T-helper 1 cell (primary cell): ENCODE measurements at regions not wholly inside any gene's neighbourhood (a gene's known extent, or its start where the extent isn't known, plus 50 kb on each side); places are given as distances from the start of the nearest gene placed in this dataset.

Experiments used
- DNase-seq, 5 donors: peaks; one replicate each; pipeline ENCODE4 v3.0.0-alpha.2; 2012 to 2020

GRCh38 chr20:7426890-7427496, 513.3 kb downstream of the HAO1 start:
- no peak for DNase-seq

GRCh38 chr20:7428946-7429345, 511.3 kb downstream of the HAO1 start:
- DNase-seq: no peak

GRCh38 chr20:7432612-7433011, 507.6 kb downstream of the HAO1 start:
- DNase-seq: no peak

- DNase-seq: no peak
Measured at GRCh38 chr20:7437311-7437710, 502.9 kb downstream of the HAO1 start.

- DNase-seq: no peak
Measured at GRCh38 chr20:7449269-7449668, 491.0 kb downstream of the HAO1 start.

- DNase-seq: no peak
Measured at GRCh38 chr20:7452890-7453289, 487.4 kb downstream of the HAO1 start.

GRCh38 chr20:7454047-7454446, 486.2 kb downstream of the HAO1 start:
- no peak for DNase-seq

- DNase-seq: no peak
Measured at GRCh38 chr20:7458459-7458858, 481.8 kb downstream of the HAO1 start.

- no peak for DNase-seq
Measured at GRCh38 chr20:7459083-7459482, 481.2 kb downstream of the HAO1 start.

- DNase-seq: no peak
Measured at GRCh38 chr20:7463290-7463689, 477.0 kb downstream of the HAO1 start.

GRCh38 chr20:7470912-7471311, 469.3 kb downstream of the HAO1 start:
- DNase-seq: no peak

- DNase-seq: no peak
Measured at GRCh38 chr20:7490288-7490687, 450.0 kb downstream of the HAO1 start.

GRCh38 chr20:7492257-7492656, 448.0 kb downstream of the HAO1 start:
- DNase-seq: no peak

- DNase-seq: no peak
Measured at GRCh38 chr20:7493311-7493710, 446.9 kb downstream of the HAO1 start.

- no peak for DNase-seq
Measured at GRCh38 chr20:7496394-7496991, 443.8 kb downstream of the HAO1 start.

- no peak for DNase-seq
Measured at GRCh38 chr20:7497985-7498384, 442.3 kb downstream of the HAO1 start.

- DNase-seq: no peak
Measured at GRCh38 chr20:7499201-7499600, 441.1 kb downstream of the HAO1 start.

GRCh38 chr20:7500231-7500663, 440.0 kb downstream of the HAO1 start:
- DNase-seq: no peak

GRCh38 chr20:7503501-7503900, 436.8 kb downstream of the HAO1 start:
- DNase-seq: no peak

GRCh38 chr20:7505152-7505834, 435.0 kb downstream of the HAO1 start:
- DNase-seq: no peak

- DNase-seq: no peak
Measured at GRCh38 chr20:7505835-7506221, 434.4 kb downstream of the HAO1 start.

GRCh38 chr20:7516621-7517111, 423.6 kb downstream of the HAO1 start:
- DNase-seq: no peak

- DNase-seq: no peak
Measured at GRCh38 chr20:7520361-7520760, 419.9 kb downstream of the HAO1 start.

GRCh38 chr20:7523288-7523687, 417.0 kb downstream of the HAO1 start:
- DNase-seq: no peak
